Superior temporal gyrus (tissue), 1 donor: ENCODE measurements at regions not wholly inside any gene's neighbourhood (a gene's known extent, or its start where the extent isn't known, plus 50 kb on each side); places are given as distances from the start of the nearest gene placed in this dataset.

Source experiments
- DNase-seq: peaks from one replicate; pipeline ENCODE4 v3.0.0-alpha.2; 2016; ENCODE audit errors: extremely low spot score

GRCh38 chr7:47221826-47222225 is 360.1 kb downstream of the TNS3 start:
- DNase-seq = no peak

GRCh38 chr7:47218378-47219176 is 363.3 kb downstream of the TNS3 start:
- DNase-seq = no peak

- DNase-seq = no peak
Observed at GRCh38 chr7:47217570-47218360, 364.1 kb downstream of the TNS3 start.

- no peak for DNase-seq
Observed at GRCh38 chr7:47217086-47217485, 364.8 kb downstream of the TNS3 start.

- DNase-seq = no peak
Observed at GRCh38 chr7:47216439-47216838, 365.5 kb downstream of the TNS3 start.

- DNase-seq = no peak
Observed at GRCh38 chr7:47215640-47216039, 366.3 kb downstream of the TNS3 start.

- no peak for DNase-seq
Observed at GRCh38 chr7:47215049-47215448, 366.9 kb downstream of the TNS3 start.

- no peak for DNase-seq
Observed at GRCh38 chr7:47213276-47213675, 368.6 kb downstream of the TNS3 start.

- no peak for DNase-seq
Observed at GRCh38 chr7:47211519-47211973, 370.4 kb downstream of the TNS3 start.

- no peak for DNase-seq
Observed at GRCh38 chr7:47210281-47210854, 371.5 kb downstream of the TNS3 start.

GRCh38 chr7:47207956-47208355 is 374.0 kb downstream of the TNS3 start:
- no peak for DNase-seq

- no peak for DNase-seq
Observed at GRCh38 chr7:47204709-47205108, 377.2 kb downstream of the TNS3 start.

- no peak for DNase-seq
Observed at GRCh38 chr7:47202146-47202783, 379.6 kb downstream of the TNS3 start.

GRCh38 chr7:47198159-47198558 is 383.8 kb downstream of the TNS3 start:
- no peak for DNase-seq

- DNase-seq = peak; percentile 54
Observed at GRCh38 chr7:47197486-47197885, 384.4 kb downstream of the TNS3 start.

GRCh38 chr7:47196737-47197136 is 385.2 kb downstream of the TNS3 start:
- DNase-seq = no peak

- no peak for DNase-seq
Observed at GRCh38 chr7:47196106-47196645, 385.7 kb downstream of the TNS3 start.

GRCh38 chr7:47195641-47196040 is 386.3 kb downstream of the TNS3 start:
- no peak for DNase-seq

GRCh38 chr7:47194516-47195057 is 387.3 kb downstream of the TNS3 start:
- no peak for DNase-seq

- no peak for DNase-seq
Observed at GRCh38 chr7:47192978-47193377, 388.9 kb downstream of the TNS3 start.

GRCh38 chr7:47191876-47192291 is 390.0 kb downstream of the TNS3 start:
- no peak for DNase-seq

GRCh38 chr7:47191316-47191715 is 390.6 kb downstream of the TNS3 start:
- no peak for DNase-seq
